Cardiac fibroblast (primary cell): ENCODE measurements at regions not wholly inside any gene's neighbourhood (a gene's known extent, or its start where the extent isn't known, plus 50 kb on each side); places are given as distances from the start of the nearest gene placed in this dataset.
"Not testable (repeated sequence)": the region's sequence is repeated elsewhere in the genome, so short reads cannot be mapped to it uniquely, and the experiment has no call there.

Source experiments
- DNase-seq, 2 donors: peaks; one replicate each; pipeline versions ENCODE4 v3.0.0 to v3.0.0-alpha.2; 2010; ENCODE audit warnings: low read depth in 2 of 2
- H3K4me3 ChIP-seq, 2 donors: replicated peaks in 1 of 2; 1 replicate in 1 of 2; 2 replicates in 1 of 2; pipeline ENCODE4 v1.5.1; 2011; ENCODE audit warnings: low read depth in 2 of 2, low read length in 2 of 2, mild to moderate bottlenecking in 2 of 2, moderate library complexity in 1 of 2
- TF ChIP-seq, protein P1 (sequence below): IDR thresholded peaks from one replicate; pipeline ENCODE4 v1.5.1; 2011; ENCODE audit warnings: low read depth, mild to moderate bottlenecking, low read length, inconsistent platforms

DNA sequence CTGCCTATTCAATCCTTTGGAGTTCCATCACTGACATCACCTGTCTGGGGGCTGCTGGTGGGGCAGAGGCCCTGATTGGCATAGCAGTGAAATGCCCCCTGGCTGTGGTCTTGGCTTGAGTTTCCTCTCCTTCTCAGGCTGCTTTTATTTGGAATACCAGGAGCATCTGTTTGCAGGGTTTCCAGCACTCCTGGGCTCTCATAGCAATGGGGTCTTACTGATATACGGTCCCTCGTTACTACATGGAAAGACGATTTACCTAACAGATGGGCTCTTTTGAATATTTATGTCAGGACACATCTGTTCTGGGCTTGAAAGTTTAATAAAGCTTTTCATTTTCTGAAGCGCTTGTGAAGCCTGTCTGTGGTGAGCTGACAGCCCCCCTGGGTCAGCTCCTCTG lies 230.3 kb downstream of the SLC4A3 start:
- TF ChIP-seq, protein P1, sequence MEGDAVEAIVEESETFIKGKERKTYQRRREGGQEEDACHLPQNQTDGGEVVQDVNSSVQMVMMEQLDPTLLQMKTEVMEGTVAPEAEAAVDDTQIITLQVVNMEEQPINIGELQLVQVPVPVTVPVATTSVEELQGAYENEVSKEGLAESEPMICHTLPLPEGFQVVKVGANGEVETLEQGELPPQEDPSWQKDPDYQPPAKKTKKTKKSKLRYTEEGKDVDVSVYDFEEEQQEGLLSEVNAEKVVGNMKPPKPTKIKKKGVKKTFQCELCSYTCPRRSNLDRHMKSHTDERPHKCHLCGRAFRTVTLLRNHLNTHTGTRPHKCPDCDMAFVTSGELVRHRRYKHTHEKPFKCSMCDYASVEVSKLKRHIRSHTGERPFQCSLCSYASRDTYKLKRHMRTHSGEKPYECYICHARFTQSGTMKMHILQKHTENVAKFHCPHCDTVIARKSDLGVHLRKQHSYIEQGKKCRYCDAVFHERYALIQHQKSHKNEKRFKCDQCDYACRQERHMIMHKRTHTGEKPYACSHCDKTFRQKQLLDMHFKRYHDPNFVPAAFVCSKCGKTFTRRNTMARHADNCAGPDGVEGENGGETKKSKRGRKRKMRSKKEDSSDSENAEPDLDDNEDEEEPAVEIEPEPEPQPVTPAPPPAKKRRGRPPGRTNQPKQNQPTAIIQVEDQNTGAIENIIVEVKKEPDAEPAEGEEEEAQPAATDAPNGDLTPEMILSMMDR, result no peak
- H3K4me3 ChIP-seq, result no peak overlapping the region
- DNase-seq, result no peak

DNA sequence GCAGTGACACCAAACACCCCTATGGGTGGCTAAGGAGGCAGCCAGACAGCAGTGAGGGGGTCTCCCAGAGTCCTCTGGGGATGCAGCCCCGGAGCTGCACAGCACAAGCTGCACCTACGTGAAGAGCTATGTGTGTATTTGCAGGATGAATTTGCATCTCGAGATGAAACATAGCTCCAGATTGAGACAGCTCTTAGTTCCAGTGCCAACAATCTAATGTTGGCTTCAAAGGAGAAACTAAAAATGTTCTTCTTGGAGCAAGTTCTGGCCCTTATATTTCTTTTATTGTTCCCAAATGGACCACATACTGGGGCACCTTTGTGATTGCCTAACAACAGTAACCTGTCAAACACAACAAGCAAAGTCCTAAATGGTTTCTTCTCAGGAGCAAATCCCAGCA lies 233.9 kb downstream of the SLC4A3 start:
- TF ChIP-seq, protein P1, result no peak
- no peak for DNase-seq
- no peak overlapping the region for H3K4me3 ChIP-seq

DNA sequence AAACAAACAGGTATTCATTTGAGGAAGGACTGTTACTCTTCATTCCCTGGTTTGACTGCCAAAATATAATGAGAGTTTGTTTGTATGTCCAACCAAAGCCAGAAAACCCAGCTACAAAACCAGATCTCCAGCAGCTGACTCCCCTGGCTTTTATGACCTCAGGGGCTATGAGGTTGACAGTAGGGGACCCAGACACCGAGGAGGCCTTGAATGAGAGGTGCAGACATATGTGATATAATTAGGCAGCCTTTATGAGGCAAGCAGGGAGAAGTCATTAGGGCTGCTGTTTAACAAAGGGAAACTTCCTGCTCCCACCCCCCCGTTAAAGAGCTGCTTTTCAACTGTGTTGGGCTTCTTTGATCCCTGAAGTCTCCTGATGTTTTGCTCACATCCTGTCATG lies 236.7 kb downstream of the SLC4A3 start:
- TF ChIP-seq, protein P1, result no peak
- DNase-seq, result no peak
- H3K4me3 ChIP-seq, result no peak overlapping the region

DNA sequence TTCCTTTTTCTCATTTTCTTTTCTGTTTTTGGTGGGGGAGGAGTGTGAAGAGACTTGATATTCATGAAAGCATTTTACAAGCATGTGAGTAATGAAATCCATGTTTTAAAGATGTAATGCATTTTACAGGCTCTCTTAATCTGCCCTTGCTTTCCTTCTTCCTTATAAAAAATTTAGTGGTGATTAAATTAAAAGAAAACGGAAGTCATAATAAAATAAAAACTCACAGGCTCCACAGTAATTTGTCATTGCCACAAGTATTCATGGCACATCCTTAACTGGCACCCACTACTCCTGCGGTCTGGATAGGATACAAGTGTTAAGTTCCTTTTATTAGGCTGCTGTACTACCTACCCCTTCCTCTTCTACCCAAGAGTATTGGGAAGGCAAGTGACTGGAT lies 241.2 kb downstream of the SLC4A3 start:
- no peak overlapping the region for H3K4me3 ChIP-seq
- DNase-seq, result no peak
- TF ChIP-seq, protein P1, result no peak

DNA sequence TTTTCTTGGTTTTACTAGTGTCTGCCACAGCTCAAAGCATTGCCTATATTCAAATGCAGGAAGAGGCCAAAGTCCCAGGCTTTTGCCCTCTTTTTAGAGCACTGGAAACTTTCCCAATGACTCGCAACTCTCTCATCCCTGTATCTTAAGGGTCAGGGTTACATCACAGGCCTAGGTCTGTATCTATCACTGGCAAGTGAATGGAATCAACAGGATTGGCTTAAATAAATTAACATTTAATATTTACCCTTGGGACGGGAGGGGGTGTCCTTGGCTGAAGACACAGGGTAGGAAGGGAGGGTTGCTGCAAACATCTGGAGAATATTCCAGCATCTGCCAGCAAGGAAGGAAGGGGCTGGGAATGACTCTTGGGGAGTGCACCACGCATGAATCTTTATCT lies 242.6 kb downstream of the SLC4A3 start:
- TF ChIP-seq, protein P1, result no peak
- no peak overlapping the region for H3K4me3 ChIP-seq
- DNase-seq, result no peak

DNA sequence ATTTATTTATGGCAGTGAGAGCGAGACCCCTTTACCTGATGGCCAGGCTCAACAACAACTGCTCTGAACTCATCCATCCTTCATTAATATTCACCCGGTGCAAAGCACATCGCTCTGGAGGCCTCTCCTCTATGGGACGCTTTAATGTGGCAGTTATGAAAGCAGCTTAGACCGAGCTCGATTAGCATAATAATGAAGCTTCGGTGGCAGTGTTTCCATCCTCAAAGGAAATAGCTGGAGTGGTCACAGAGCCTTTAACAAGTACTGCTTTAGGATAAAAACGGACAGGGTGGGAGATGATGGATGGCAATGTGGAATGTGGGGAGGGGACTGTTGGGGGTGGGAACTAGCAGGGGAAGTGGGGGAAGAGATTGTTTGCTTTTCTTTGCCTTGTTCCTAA lies 243.9 kb downstream of the SLC4A3 start:
- TF ChIP-seq, protein P1, result no peak
- H3K4me3 ChIP-seq, result no peak overlapping the region
- no peak for DNase-seq

DNA sequence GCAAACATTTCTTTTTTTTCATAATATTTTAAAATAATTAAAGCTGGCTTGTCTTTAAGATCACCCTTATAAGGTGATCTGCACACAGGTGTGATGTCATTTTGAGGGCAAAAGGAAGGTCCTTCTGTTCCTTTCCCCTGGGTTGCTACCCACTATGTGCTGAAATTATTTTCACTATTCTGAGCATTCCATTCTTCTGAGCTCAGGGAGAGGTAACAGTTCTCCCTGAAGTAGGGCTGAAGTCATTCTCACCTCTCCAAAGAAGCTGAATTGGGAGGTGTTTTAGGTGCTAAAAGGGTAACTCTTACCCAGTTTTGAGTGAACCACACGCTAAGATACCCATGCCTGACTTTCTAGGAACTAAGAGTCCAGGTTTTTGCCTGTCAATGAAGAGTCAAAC lies 247.6 kb downstream of the SLC4A3 start:
- TF ChIP-seq, protein P1, result no peak
- no peak overlapping the region for H3K4me3 ChIP-seq
- no peak for DNase-seq

DNA sequence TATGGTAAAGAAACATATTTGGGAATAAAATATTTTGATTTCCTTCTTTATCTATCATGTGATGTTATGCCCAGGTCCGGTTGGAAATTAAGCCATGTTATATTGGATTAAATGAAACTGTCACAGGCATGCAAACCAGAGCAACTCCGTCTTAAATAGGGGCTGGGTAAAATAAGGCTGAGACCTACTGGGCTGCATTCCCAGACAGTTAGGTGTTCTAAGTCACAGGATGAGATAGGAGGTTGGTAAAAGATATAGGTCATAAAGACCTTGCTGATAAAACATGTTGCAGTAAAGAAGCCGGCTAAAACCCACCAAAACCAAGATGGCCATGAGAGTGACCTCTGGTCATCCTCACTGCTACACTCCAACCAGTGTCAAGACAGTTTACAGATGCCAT lies 248.6 kb downstream of the SLC4A3 start:
- not testable (repeated sequence) for DNase-seq, H3K4me3 ChIP-seq
